Neuronal stem cell (in vitro differentiated cells): ENCODE measurements at regions not wholly inside any gene's neighbourhood (a gene's known extent, or its start where the extent isn't known, plus 50 kb on each side); places are given as distances from the start of the nearest gene placed in this dataset.

Experiments
- DNase-seq: peaks from one replicate; pipeline ENCODE4 v3.0.0-alpha.2; 2013; ENCODE audit warnings: low spot score
- H2AFZ ChIP-seq: one replicate; pipeline ENCODE4 v1.6.1; 2013; ENCODE audit warnings: mild to moderate bottlenecking, low read length, inconsistent platforms
- H2AK5ac ChIP-seq: 2 replicates; pipeline ENCODE4 v1.6.1; 2013; ENCODE audit warnings: low read depth, mild to moderate bottlenecking, inconsistent platforms, low read length, moderate library complexity, mixed read lengths
- H2BK120ac ChIP-seq: 2 replicates; pipeline ENCODE4 v1.6.1; 2013; ENCODE audit warnings: low read depth, mild to moderate bottlenecking, inconsistent platforms, low read length, moderate library complexity, mixed read lengths
- H2BK12ac ChIP-seq: one replicate; pipeline ENCODE4 v1.6.1; 2013; ENCODE audit warnings: low read length, inconsistent platforms
- H2BK15ac ChIP-seq: 2 replicates; pipeline ENCODE4 v1.6.1; 2013; ENCODE audit warnings: mild to moderate bottlenecking, low read length, inconsistent platforms, mixed read lengths
- H2BK5ac ChIP-seq: one replicate; pipeline ENCODE4 v1.6.1; 2013; ENCODE audit warnings: inconsistent platforms, mild to moderate bottlenecking, low read length, moderate library complexity
- H3K14ac ChIP-seq: one replicate; pipeline ENCODE4 v1.6.1; 2013; ENCODE audit warnings: low read length, inconsistent platforms
- H3K18ac ChIP-seq: 2 replicates; pipeline ENCODE4 v1.6.1; 2013; ENCODE audit warnings: low read length, inconsistent platforms
- H3K23ac ChIP-seq: 2 replicates; pipeline ENCODE4 v1.6.1; 2013; ENCODE audit warnings: low read depth, mild to moderate bottlenecking, mixed read lengths, low read length, inconsistent platforms; ENCODE audit not compliant: poor library complexity
- H3K27ac ChIP-seq: replicated peaks from 3 replicates; pipeline ENCODE4 v1.5.1; 2013; ENCODE audit warnings: low read length, inconsistent platforms
- H3K27me3 ChIP-seq, 3 experiments: 2 replicates each; pipeline ENCODE4 v1.6.1; 2013; ENCODE audit warnings: low read length in 3 of 3, mild to moderate bottlenecking in 2 of 3, inconsistent platforms in 1 of 3, low read depth in 1 of 3, mixed read lengths in 1 of 3, moderate library complexity in 1 of 3; ENCODE audit not compliant: control insufficient read depth in 3 of 3, insufficient read depth in 3 of 3
- H3K36me3 ChIP-seq, 2 donors: replicated peaks in 1 of 2; 2 replicates each; pipeline ENCODE4 v1.6.1; 2013; ENCODE audit warnings: low read length in 2 of 2; ENCODE audit not compliant: control insufficient read depth in 2 of 2, insufficient read depth in 2 of 2
- H3K4ac ChIP-seq: 2 replicates; pipeline ENCODE4 v1.6.1; 2013; ENCODE audit warnings: inconsistent platforms, mild to moderate bottlenecking, low read length, moderate library complexity
- H3K4me1 ChIP-seq, 2 donors: 1 replicate in 1 of 2; 2 replicates in 1 of 2; pipeline ENCODE4 v1.6.1; 2013; ENCODE audit warnings: low read length in 2 of 2, low read depth in 1 of 2; ENCODE audit not compliant: control insufficient read depth in 2 of 2, insufficient read depth in 1 of 2
- H3K4me2 ChIP-seq: one replicate; pipeline ENCODE4 v1.6.1; 2013; ENCODE audit warnings: mild to moderate bottlenecking, low read length, inconsistent platforms; ENCODE audit not compliant: insufficient read depth, poor library complexity, severe bottlenecking
- H3K4me3 ChIP-seq, 2 donors: 2 replicates each; pipeline ENCODE4 v1.5.1; 2013; ENCODE audit warnings: low read length in 2 of 2, mild to moderate bottlenecking in 2 of 2, inconsistent platforms in 1 of 2, moderate library complexity in 1 of 2
- H3K79me1 ChIP-seq: one replicate; pipeline ENCODE4 v1.6.1; 2013; ENCODE audit warnings: low read depth, mild to moderate bottlenecking, inconsistent platforms, low read length, moderate library complexity
- H3K9ac ChIP-seq: one replicate; pipeline ENCODE4 v1.6.1; 2013; ENCODE audit warnings: mild to moderate bottlenecking, low read depth, low read length, inconsistent platforms; ENCODE audit not compliant: poor library complexity
- H3K9me3 ChIP-seq, 2 donors: replicated peaks in 1 of 2; 2 replicates each; pipeline versions ENCODE3 to v1.6.1; 2013; ENCODE audit warnings: low read length in 2 of 2, mild to moderate bottlenecking in 2 of 2, inconsistent platforms in 1 of 2, low read depth in 1 of 2, mixed read lengths in 1 of 2, moderate library complexity in 1 of 2; ENCODE audit not compliant: control insufficient read depth in 2 of 2, insufficient read depth in 1 of 2
- H4K8ac ChIP-seq: one replicate; pipeline ENCODE4 v1.6.1; 2013; ENCODE audit warnings: low read depth, mild to moderate bottlenecking, inconsistent platforms, low read length, moderate library complexity
- H4K91ac ChIP-seq: one replicate; pipeline ENCODE4 v1.6.1; 2013; ENCODE audit warnings: low read length, low read depth, mild to moderate bottlenecking, inconsistent platforms; ENCODE audit not compliant: poor library complexity
- WGBS, 2 donors: extraction: QIAGEN DNeasy Blood & Tissue Kit; methylation state at CpG; one replicate each; pipeline ENCODE4 v1.1.7; 2013; ENCODE audit warnings: missing lambda C conversion rate in 2 of 2, mixed read lengths in 1 of 2; ENCODE audit not compliant: insufficient read length in 2 of 2, insufficient replicate concordance in 1 of 2; ENCODE audit errors: extremely low coverage in 2 of 2; 5-methylcytosine and 5-hydroxymethylcytosine counted together

GRCh38 chr1:57926025-57926552 is 502.2 kb upstream of the DAB1 start:
- H3K4me2 ChIP-seq: no peak overlapping the region
- H2AFZ ChIP-seq: no peak overlapping the region
- H4K8ac ChIP-seq: no peak overlapping the region
- no peaks in the 10 kb centered on the region for H3K4me1 ChIP-seq
- H3K9me3 ChIP-seq: no peaks in the 10 kb centered on the region
- no peaks in the 10 kb centered on the region for H3K36me3 ChIP-seq
- H2BK120ac ChIP-seq: no peak overlapping the region
- no peak overlapping the region for H3K9ac ChIP-seq
- H3K27ac ChIP-seq: no peak overlapping the region
- no peaks in the 10 kb centered on the region for H3K27me3 ChIP-seq
- H3K4me3 ChIP-seq: no peak overlapping the region
- no peak overlapping the region for H2AK5ac ChIP-seq
- H2BK15ac ChIP-seq: no peak overlapping the region
- H2BK5ac ChIP-seq: no peak overlapping the region
- H3K18ac ChIP-seq: no peak overlapping the region
- no peaks in the 10 kb centered on the region for H3K79me1 ChIP-seq
- no peak overlapping the region for H4K91ac ChIP-seq
- no peak overlapping the region for H3K4ac ChIP-seq
- WGBS, 2 donors: no CpG with 5 or more reads among the region's 4 CpGs
- DNase-seq: no peak
- no peak overlapping the region for H3K14ac ChIP-seq
- H2BK12ac ChIP-seq: no peak overlapping the region
- no peak overlapping the region for H3K23ac ChIP-seq

DNA sequence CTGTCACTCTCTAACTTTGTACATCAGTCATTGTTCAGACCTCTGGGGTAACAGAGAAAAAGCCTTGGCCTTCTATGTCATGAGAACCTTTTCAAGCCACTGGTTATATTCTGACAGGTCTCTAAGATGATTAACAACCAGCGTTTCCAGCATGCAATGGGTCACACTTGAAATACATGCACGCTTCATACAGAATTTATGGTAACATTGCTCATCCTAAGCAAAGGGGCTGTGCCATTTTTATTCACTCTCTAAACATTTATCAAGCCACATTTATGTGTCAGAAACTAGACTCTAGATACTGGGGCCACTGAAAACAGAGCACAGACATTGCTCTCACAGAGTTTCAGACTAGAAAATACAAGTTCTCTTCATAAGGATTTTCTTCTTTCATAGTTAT is 501.4 kb upstream of the DAB1 start:
- Histone ChIP-seq H4K8ac (no peak overlapping the region), H2BK120ac (no peak overlapping the region), H3K4me1 (no peaks in the 10 kb centered on the region), H3K23ac (no peak overlapping the region), H2BK15ac (no peak overlapping the region), H3K4ac (no peak overlapping the region), H4K91ac (no peak overlapping the region), H3K36me3 (no peaks in the 10 kb centered on the region), H3K14ac (no peak overlapping the region), H3K79me1 (no peaks in the 10 kb centered on the region), H2BK12ac (no peak overlapping the region), H3K9ac (no peak overlapping the region), H3K18ac (no peak overlapping the region), H3K27ac (no peak overlapping the region), H2BK5ac (no peak overlapping the region), H3K4me3 (no peak overlapping the region), H3K9me3 (no peaks in the 10 kb centered on the region), H2AK5ac (no peak overlapping the region), H3K27me3 (no peaks in the 10 kb centered on the region), H2AFZ (no peak overlapping the region), H3K4me2 (no peak overlapping the region)
- DNase-seq: no peak
- WGBS, 2 donors: no CpG with 5 or more reads among the region's 2 CpGs

GRCh38 chr1:57922130-57922529 is 498.3 kb upstream of the DAB1 start:
- Histone ChIP-seq H3K9ac (no peak overlapping the region), H4K91ac (no peak overlapping the region), H2BK12ac (no peak overlapping the region), H2BK120ac (no peak overlapping the region), H2AK5ac (no peak overlapping the region), H3K14ac (no peak overlapping the region), H2BK5ac (no peak overlapping the region), H3K27me3 (no peaks in the 10 kb centered on the region), H3K4ac (no peak overlapping the region), H3K23ac (no peak overlapping the region), H3K27ac (no peak overlapping the region), H3K4me1 (no peaks in the 10 kb centered on the region), H4K8ac (no peak overlapping the region), H3K4me2 (no peak overlapping the region), H3K18ac (no peak overlapping the region), H3K79me1 (no peaks in the 10 kb centered on the region), H3K4me3 (no peak overlapping the region), H2AFZ (no peak overlapping the region), H3K36me3 (no peaks in the 10 kb centered on the region), H2BK15ac (no peak overlapping the region), H3K9me3 (no peaks in the 10 kb centered on the region)
- no peak for DNase-seq

DNA sequence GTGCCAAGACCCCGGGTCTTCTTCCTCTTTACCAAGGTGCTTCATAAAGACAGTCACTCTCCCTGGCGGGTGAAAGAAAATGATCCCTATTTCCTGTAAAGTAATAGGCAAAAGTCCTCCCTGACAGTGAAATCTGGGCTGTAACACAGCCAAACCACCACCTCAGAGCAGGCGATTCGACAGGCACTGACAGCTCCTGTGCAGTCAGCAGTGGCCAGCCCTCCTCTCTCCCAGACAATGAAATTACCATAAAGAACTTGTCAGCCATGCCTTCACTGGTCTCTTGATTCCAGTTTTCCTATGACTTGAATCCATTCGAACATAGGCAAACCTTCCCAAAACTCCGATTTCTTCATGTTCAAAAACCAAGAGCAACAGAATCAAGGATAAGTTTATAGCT is 492.2 kb upstream of the DAB1 start:
- no peaks in the 10 kb centered on the region for H3K27me3 ChIP-seq
- H3K9ac ChIP-seq: no peak overlapping the region
- no peak overlapping the region for H2BK120ac ChIP-seq
- H3K36me3 ChIP-seq: no peaks in the 10 kb centered on the region
- no peak overlapping the region for H2BK12ac ChIP-seq
- H4K91ac ChIP-seq: no peak overlapping the region
- no peak overlapping the region for H2AFZ ChIP-seq
- no peak overlapping the region for H4K8ac ChIP-seq
- no peak overlapping the region for H2BK15ac ChIP-seq
- DNase-seq: no peak
- no CpG with 5 or more reads among the region's 6 CpGs for WGBS, 2 donors
- no peak overlapping the region for H3K14ac ChIP-seq
- H3K4me1 ChIP-seq: peaks cover 0 to 5% of the 10 kb centered on the region in 2 donors
- no peak overlapping the region for H3K23ac ChIP-seq
- no peaks in the 10 kb centered on the region for H3K9me3 ChIP-seq
- H3K4me3 ChIP-seq: no peak overlapping the region
- no peak overlapping the region for H3K4me2 ChIP-seq
- H3K79me1 ChIP-seq: no peaks in the 10 kb centered on the region
- H2AK5ac ChIP-seq: no peak overlapping the region
- H2BK5ac ChIP-seq: no peak overlapping the region
- H3K4ac ChIP-seq: no peak overlapping the region
- no peak overlapping the region for H3K18ac ChIP-seq
- H3K27ac ChIP-seq: no peak overlapping the region
